ENCODE measurements at regions not wholly inside any gene's neighbourhood (a gene's known extent, or its start where the extent isn't known, plus 50 kb on each side); places are given as distances from the start of the nearest gene placed in this dataset.

DNA sequence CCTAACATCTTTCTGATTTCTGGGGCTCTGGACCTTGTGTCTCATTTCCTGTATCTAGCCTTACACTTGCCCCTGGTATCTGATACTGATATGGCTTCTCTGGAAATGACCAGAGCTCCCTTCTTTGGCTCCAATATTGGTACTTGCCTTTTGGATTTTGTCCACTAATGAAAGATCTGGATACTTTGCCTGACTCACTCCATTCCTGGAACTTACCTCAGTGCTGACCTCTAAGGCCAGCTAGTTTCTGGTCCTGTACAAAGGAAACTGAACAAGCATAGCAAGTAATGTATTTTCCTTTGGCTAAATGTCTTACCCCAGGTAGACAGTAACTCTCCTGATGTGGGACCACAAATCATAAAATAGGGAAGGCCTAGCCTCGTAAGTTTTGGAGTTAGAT, 93.8 kb upstream of the SLC4A7 start:
- TF ChIP-seq POLR2A (IDR thresholded peaks at IDR 0.05; ENCODE audit: low read depth, low read length) (no peak), TAF1 (IDR thresholded peaks at IDR 0.05; ENCODE audit: borderline replicate concordance, low read depth, low read length) (no peak), POLR2AphosphoS5 (IDR thresholded peaks at IDR 0.05; ENCODE audit: low read depth, low read length) (no peak)

All from GM12892 (cell line).